Gastrocnemius medialis (tissue), 4 donors: ENCODE measurements at regions not wholly inside any gene's neighbourhood (a gene's known extent, or its start where the extent isn't known, plus 50 kb on each side); places are given as distances from the start of the nearest gene placed in this dataset.

Source experiments
- ATAC-seq, 2 donors: fragments of 150-250 bp; one replicate each; pipeline ENCODE4 v1.9.1; 2016
- DNase-seq, 2 donors: peaks; one replicate each; pipeline ENCODE4 v3.0.0-alpha.2; 2019
- H3K27ac ChIP-seq, 4 donors: fragments of 200-600 bp; sonication (generic); 1 replicate in 1 of 4; 2 replicates in 3 of 4; pipeline ENCODE4 v1.5.1; 2016 to 2018; ENCODE audit warnings: mild to moderate bottlenecking in 2 of 4, moderate library complexity in 1 of 4
- H3K27me3 ChIP-seq, 3 donors: fragments of 200-600 bp; sonication (generic) in 2 of 3; 1 replicate in 1 of 3; 2 replicates in 2 of 3; pipeline versions ENCODE4 v1.5.1 to v1.6.0; 2016 to 2019; ENCODE audit warnings: mild to moderate bottlenecking in 1 of 3, moderate library complexity in 1 of 3
- H3K36me3 ChIP-seq, 2 donors: fragments of 200-600 bp; sonication (generic) in 1 of 2; one replicate each; pipeline ENCODE4 v1.5.1; 2017 to 2018
- H3K4me1 ChIP-seq, 2 donors: fragments of 200-600 bp; sonication (generic) in 1 of 2; one replicate each; pipeline ENCODE4 v1.5.1; 2016 to 2017; ENCODE audit warnings: mild to moderate bottlenecking in 2 of 2
- H3K4me3 ChIP-seq, 4 donors: fragments of 200-600 bp; sonication (generic) in 3 of 4; 1 replicate in 1 of 4; 2 replicates in 3 of 4; pipeline ENCODE4 v1.5.1; 2016 to 2019; ENCODE audit warnings: mild to moderate bottlenecking in 2 of 4
- H3K9me3 ChIP-seq, 3 donors: fragments of 200-600 bp; sonication (generic) in 2 of 3; 1 replicate in 1 of 3; 2 replicates in 2 of 3; pipeline ENCODE4 v1.5.1; 2016 to 2019
- CTCF ChIP-seq, 5 experiments: fragments of 450-650 bp in 3 of 5; fragments of 200-600 bp in 2 of 5; sonication (generic) in 2 of 5; IDR thresholded peaks in 4 of 5; conservative IDR thresholded peaks in 1 of 5; 1 replicate in 4 of 5; 2 replicates in 1 of 5; pipeline ENCODE4 v1.5.1; 2016 to 2019; ENCODE audit warnings: antibody characterized with exemption in 5 of 5, mild to moderate bottlenecking in 3 of 5, moderate library complexity in 3 of 5
- POLR2A ChIP-seq, 2 donors: fragments of 450-650 bp; IDR thresholded peaks; one replicate each; pipeline ENCODE4 v1.6.1; 2017; ENCODE audit warnings: antibody characterized with exemption in 2 of 2, mild to moderate bottlenecking in 2 of 2, moderate library complexity in 2 of 2
- in situ Hi-C, 4 donors: fragments of 200-750 bp; cut with MboI; loops; one replicate each; pipeline versions ENCODE4 v1.15.0 to v1.8.0; 2017; ENCODE audit warnings: low sequenced_read_pairs in 4 of 4
- intact Hi-C: fragments of 100-400 bp; cut with DNase I; formaldehyde crosslinking; loops from one replicate; pipeline ENCODE4 v1.15.1; 2023; ENCODE audit warnings: low total_unique reads

- in situ Hi-C loops = no loop called here
- Histone ChIP-seq H3K27me3 (no peaks in the 10 kb centered on the region), H3K27ac (no peak overlapping the region), H3K4me3 (no peak overlapping the region), H3K36me3 (no peaks in the 10 kb centered on the region), H3K4me1 (no peaks in the 10 kb centered on the region), H3K9me3 (no peaks in the 10 kb centered on the region)
- TF ChIP-seq POLR2A (IDR thresholded peaks at IDR 0.05) (no peak), CTCF (IDR thresholded peaks at IDR 0.05 in 4 of 5, conservative IDR thresholded peaks at IDR 0.05 in 1 of 5) (no peak)
- DNase-seq (no peak), ATAC-seq (no peak)
- intact Hi-C loops = no loop called here
Measured at GRCh38 chr2:190827720-190828119, 52.9 kb upstream of the GLS start.

GRCh38 chr2:190829642-190830041 lies 51.0 kb upstream of the GLS start:
- Histone ChIP-seq H3K36me3 (no peaks in the 10 kb centered on the region), H3K27me3 (no peaks in the 10 kb centered on the region), H3K27ac (no peak overlapping the region), H3K9me3 (no peaks in the 10 kb centered on the region), H3K4me3 (no peak overlapping the region), H3K4me1 (no peaks in the 10 kb centered on the region)
- in situ Hi-C loops (no loop called here), intact Hi-C loops (no loop called here)
- TF ChIP-seq CTCF (IDR thresholded peaks at IDR 0.05 in 4 of 5, conservative IDR thresholded peaks at IDR 0.05 in 1 of 5) (no peak), POLR2A (IDR thresholded peaks at IDR 0.05) (no peak)
- no peak for ATAC-seq
- no peak for DNase-seq
